DND-41 (cell line): ENCODE measurements at regions not wholly inside any gene's neighbourhood (a gene's known extent, or its start where the extent isn't known, plus 50 kb on each side); places are given as distances from the start of the nearest gene placed in this dataset.

ENCODE experiments used
- CTCF ChIP-seq: IDR thresholded peaks from 2 replicates; pipeline ENCODE4 v1.5.1; 2012; ENCODE audit warnings: borderline replicate concordance, low read length, moderate library complexity, mild to moderate bottlenecking; ENCODE audit not compliant: poor library complexity, severe bottlenecking; ENCODE audit errors: extremely low read depth
- EZH2 ChIP-seq: IDR thresholded peaks from 3 replicates; pipeline ENCODE4 v1.6.1; 2012; ENCODE audit warnings: borderline replicate concordance, low read depth, mild to moderate bottlenecking, moderate library complexity, low read length, inconsistent platforms; ENCODE audit not compliant: severe bottlenecking

GRCh38 chr6:14953836-14954235, 292.0 kb upstream of the JARID2 start:
- TF ChIP-seq CTCF, result no peak
- no peak for TF ChIP-seq EZH2
